CD4-positive, CD25-positive, alpha-beta regulatory T cell (primary cell): ENCODE measurements at regions not wholly inside any gene's neighbourhood (a gene's known extent, or its start where the extent isn't known, plus 50 kb on each side); places are given as distances from the start of the nearest gene placed in this dataset.

Experiments
- ATAC-seq, 2 donors: fragments of 150-1000 bp; cut with Tn5 transposase; one replicate each; pipeline ENCODE4 v1.10.0; 2021; ENCODE audit warnings: low read depth in 2 of 2, moderate number of reproducible peaks in 2 of 2, moderate library complexity in 1 of 2
- DNase-seq, 3 donors: peaks; one replicate each; pipeline versions ENCODE4 v3.0.0 to v3.0.0-alpha.2; 2012 to 2022; ENCODE audit warnings: mixed read lengths in 1 of 3
- H3K27ac ChIP-seq: one replicate; pipeline ENCODE4 v1.7.0; 2013; ENCODE audit warnings: mild to moderate bottlenecking, low read length; ENCODE audit not compliant: insufficient read depth, poor library complexity, severe bottlenecking
- H3K27me3 ChIP-seq: one replicate; pipeline ENCODE4 v1.7.0; 2013; ENCODE audit warnings: low read length; ENCODE audit not compliant: control insufficient read depth, insufficient read depth
- H3K36me3 ChIP-seq: one replicate; pipeline ENCODE4 v1.7.0; 2013; ENCODE audit warnings: mild to moderate bottlenecking, low read length, moderate library complexity; ENCODE audit not compliant: control insufficient read depth, insufficient read depth
- H3K4me1 ChIP-seq: 2 replicates; pipeline ENCODE4 v1.7.0; 2013; ENCODE audit warnings: mild to moderate bottlenecking, low read length; ENCODE audit not compliant: insufficient read depth, control insufficient read depth, poor library complexity, severe bottlenecking
- H3K4me3 ChIP-seq: one replicate; pipeline ENCODE4 v1.7.0; 2013; ENCODE audit warnings: low read depth, mild to moderate bottlenecking, low read length, moderate library complexity
- H3K9me3 ChIP-seq, 2 experiments: 1 replicate in 1 of 2; 2 replicates in 1 of 2; pipeline ENCODE4 v1.7.0; 2013; ENCODE audit warnings: low read length in 2 of 2, mild to moderate bottlenecking in 1 of 2, moderate library complexity in 1 of 2; ENCODE audit not compliant: control insufficient read depth in 2 of 2
- H3K27ac Mint-ChIP-seq, 3 donors: one replicate each; pipeline ENCODE4 v1.8.0; 2020 to 2022; ENCODE audit warnings: mild to moderate bottlenecking in 3 of 3, mixed read lengths in 3 of 3, moderate library complexity in 2 of 3
- H3K27me3 Mint-ChIP-seq: one replicate; pipeline ENCODE4 v1.8.0; 2022; ENCODE audit warnings: mild to moderate bottlenecking, mixed read lengths
- H3K36me3 Mint-ChIP-seq: one replicate; pipeline ENCODE4 v1.8.0; 2020; ENCODE audit warnings: mixed read lengths
- H3K4me1 Mint-ChIP-seq, 4 donors: one replicate each; pipeline ENCODE4 v1.8.0; 2020 to 2022; ENCODE audit warnings: mixed read lengths in 4 of 4, mild to moderate bottlenecking in 1 of 4
- H3K4me3 Mint-ChIP-seq, 4 donors: one replicate each; pipeline ENCODE4 v1.8.0; 2020 to 2022; ENCODE audit warnings: mild to moderate bottlenecking in 4 of 4, mixed read lengths in 4 of 4, moderate library complexity in 3 of 4
- H3K9me3 Mint-ChIP-seq, 7 donors: one replicate each; pipeline ENCODE4 v1.8.0; 2020 to 2022; ENCODE audit warnings: mixed read lengths in 7 of 7, mild to moderate bottlenecking in 3 of 7, moderate library complexity in 2 of 7

DNA sequence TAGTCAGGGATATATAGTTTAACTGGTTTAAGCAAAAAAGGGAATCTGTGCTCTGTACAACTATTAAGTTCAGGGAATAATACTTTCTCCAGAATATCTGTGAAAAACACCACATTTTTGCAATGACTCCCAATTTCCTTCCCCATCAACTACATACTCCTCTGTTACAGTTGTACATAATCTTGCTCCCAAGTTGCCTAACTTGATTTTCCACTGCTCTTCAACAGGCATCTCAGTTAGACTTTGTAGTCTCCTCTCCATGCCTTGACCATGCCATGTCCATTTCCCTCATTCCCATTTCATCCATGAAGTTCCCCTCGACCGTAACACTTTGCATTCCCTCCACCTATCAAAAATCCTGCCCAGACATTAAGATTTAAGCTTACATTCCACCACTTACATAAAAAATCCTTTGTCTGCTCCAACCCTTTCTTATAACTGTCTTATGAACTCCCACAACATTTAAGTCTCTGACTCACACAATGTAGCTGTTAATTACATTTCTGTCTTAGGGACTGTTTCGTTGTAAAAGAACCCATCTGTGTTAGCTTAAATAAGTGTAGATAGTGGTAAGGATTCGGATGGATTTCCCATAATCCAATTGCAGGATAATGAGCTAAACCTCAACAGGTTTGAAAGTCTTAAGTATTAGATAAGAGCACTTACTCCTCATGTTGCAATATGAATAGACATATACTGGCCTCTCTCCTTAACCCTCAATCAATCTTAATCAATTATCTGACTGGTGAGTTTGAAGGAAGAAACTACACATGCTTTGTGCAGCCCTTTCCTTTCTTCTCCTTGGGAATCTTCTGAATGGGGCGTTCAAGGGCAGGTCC is 156.5 kb downstream of the PAWR start:
- Mint-ChIP-seq H3K27me3 (no peaks in the 10 kb centered on the region), H3K36me3 (no peaks in the 10 kb centered on the region), H3K9me3 (peaks cover 0 to 7% (median 0%) of the 10 kb centered on the region in 7 donors), H3K27ac (no peak overlapping the region), H3K4me1 (no peaks in the 10 kb centered on the region), H3K4me3 (no peak overlapping the region)
- no peak for DNase-seq
- ATAC-seq, result no peak
- H3K36me3 ChIP-seq, result no peaks in the 10 kb centered on the region
- H3K27me3 ChIP-seq, result no peaks in the 10 kb centered on the region
- H3K9me3 ChIP-seq, result no peaks in the 10 kb centered on the region
- no peak overlapping the region for H3K4me3 ChIP-seq
- no peak overlapping the region for H3K27ac ChIP-seq
- no peaks in the 10 kb centered on the region for H3K4me1 ChIP-seq

DNA sequence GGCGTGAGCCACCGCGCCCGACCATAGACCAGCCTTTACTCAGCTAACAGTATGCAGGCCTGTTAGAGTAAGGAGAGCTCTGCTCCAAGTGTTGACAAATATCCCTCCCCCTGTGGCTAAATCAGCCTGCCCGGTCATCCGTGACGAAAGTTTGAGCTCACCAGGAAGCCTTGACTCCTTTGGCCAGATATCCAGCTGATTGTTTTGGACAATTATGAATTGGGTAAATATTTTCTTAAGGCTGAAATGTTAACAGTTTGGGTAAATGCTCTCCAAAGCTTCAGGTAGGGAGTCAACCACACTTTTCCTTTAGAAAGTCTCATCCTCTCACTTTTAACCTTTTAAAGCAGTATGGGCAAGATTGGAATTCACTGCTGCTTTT is 157.9 kb downstream of the PAWR start:
- Histone ChIP-seq H3K36me3 (no peaks in the 10 kb centered on the region), H3K27ac (no peak overlapping the region), H3K4me3 (no peak overlapping the region), H3K9me3 (no peaks in the 10 kb centered on the region), H3K27me3 (no peaks in the 10 kb centered on the region), H3K4me1 (no peaks in the 10 kb centered on the region)
- no peak overlapping the region for H3K27ac Mint-ChIP-seq
- H3K4me3 Mint-ChIP-seq, result no peak overlapping the region
- H3K4me1 Mint-ChIP-seq, result no peaks in the 10 kb centered on the region
- peaks cover 0 to 8% (median 0%) of the 10 kb centered on the region in 7 donors for H3K9me3 Mint-ChIP-seq
- DNase-seq (no peak), ATAC-seq (no peak)
- H3K27me3 Mint-ChIP-seq, result no peaks in the 10 kb centered on the region
- H3K36me3 Mint-ChIP-seq, result no peaks in the 10 kb centered on the region

DNA sequence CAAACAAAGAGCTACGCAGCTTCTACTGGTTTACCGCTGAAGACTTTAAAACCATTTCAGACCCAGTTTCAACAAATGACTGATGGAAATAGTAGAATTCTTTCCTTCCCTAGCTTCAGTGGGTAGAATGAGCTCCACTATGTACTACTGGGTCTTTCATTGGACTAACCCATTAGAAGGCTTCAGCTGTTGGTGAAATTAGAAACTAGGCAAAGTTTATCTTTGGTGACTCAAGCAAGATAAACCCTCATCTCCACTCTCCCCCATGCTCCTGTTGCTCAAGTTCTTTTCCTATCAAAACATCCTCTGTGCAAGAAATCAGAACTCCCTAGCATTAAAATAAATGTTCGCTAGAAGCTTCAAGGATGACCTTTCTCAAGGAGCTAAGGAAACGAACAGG is 159.2 kb downstream of the PAWR start:
- DNase-seq, result no peak
- H3K4me3 ChIP-seq, result no peak overlapping the region
- H3K4me1 ChIP-seq, result no peaks in the 10 kb centered on the region
- no peaks in the 10 kb centered on the region for H3K27me3 ChIP-seq
- no peaks in the 10 kb centered on the region for H3K27me3 Mint-ChIP-seq
- no peak overlapping the region for H3K27ac ChIP-seq
- H3K9me3 Mint-ChIP-seq, result peaks cover 0 to 6% (median 0%) of the 10 kb centered on the region in 7 donors
- H3K27ac Mint-ChIP-seq, result no peak overlapping the region
- H3K4me1 Mint-ChIP-seq, result no peaks in the 10 kb centered on the region
- H3K9me3 ChIP-seq, result no peaks in the 10 kb centered on the region
- H3K36me3 Mint-ChIP-seq, result no peaks in the 10 kb centered on the region
- H3K36me3 ChIP-seq, result no peaks in the 10 kb centered on the region
- no peak for ATAC-seq
- no peak overlapping the region for H3K4me3 Mint-ChIP-seq

DNA sequence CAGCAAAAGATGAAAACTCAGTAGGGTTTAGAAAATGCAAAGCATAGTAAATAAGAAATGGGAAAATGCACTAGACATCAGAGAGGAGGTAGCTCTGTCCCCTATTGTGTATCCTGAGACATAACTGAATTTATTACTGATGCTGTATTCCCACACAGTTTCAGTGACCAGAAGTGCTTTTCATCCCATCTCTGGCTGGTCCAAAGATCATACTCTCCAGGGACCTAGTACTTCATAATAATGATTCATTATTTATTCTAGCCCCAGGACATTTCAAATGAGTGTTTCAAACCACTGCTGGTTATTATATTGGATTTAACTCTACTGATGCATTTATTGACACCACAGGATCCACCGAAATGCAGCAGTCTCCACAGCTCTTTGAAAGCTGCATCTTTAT is 163.3 kb downstream of the PAWR start:
- no peak overlapping the region for H3K4me3 Mint-ChIP-seq
- no peaks in the 10 kb centered on the region for H3K4me1 Mint-ChIP-seq
- no peaks in the 10 kb centered on the region for H3K27me3 Mint-ChIP-seq
- Histone ChIP-seq H3K27ac (no peak overlapping the region), H3K4me1 (no peaks in the 10 kb centered on the region), H3K9me3 (no peaks in the 10 kb centered on the region), H3K27me3 (no peaks in the 10 kb centered on the region), H3K36me3 (no peaks in the 10 kb centered on the region), H3K4me3 (no peak overlapping the region)
- ATAC-seq (no peak), DNase-seq (no peak)
- no peaks in the 10 kb centered on the region for H3K36me3 Mint-ChIP-seq
- H3K9me3 Mint-ChIP-seq, result peaks cover 0 to 4% (median 0%) of the 10 kb centered on the region in 7 donors
- no peak overlapping the region for H3K27ac Mint-ChIP-seq

DNA sequence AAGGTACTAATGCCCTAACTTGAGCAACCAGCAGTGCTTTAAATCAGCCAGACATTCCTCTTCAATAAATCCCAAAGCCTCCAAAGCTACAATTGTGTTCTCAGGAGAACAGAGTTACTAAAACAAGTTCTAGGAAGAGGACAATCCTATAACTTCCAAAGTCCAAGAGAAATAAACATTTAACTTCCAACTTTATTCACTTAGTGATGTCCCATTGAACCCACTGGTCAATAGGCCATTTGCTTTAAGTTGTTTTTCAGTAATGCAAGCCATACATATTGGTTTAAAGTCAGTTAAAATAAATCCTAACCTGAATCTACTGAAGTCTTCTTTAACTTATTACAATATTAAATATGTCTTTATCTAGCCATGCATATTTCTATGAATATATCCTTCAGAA is 165.4 kb downstream of the PAWR start:
- no peaks in the 10 kb centered on the region for H3K4me1 ChIP-seq
- Mint-ChIP-seq H3K9me3 (peaks cover 0 to 4% (median 0%) of the 10 kb centered on the region in 7 donors), H3K27me3 (no peaks in the 10 kb centered on the region), H3K4me3 (no peak overlapping the region), H3K36me3 (no peaks in the 10 kb centered on the region), H3K4me1 (no peaks in the 10 kb centered on the region), H3K27ac (no peak overlapping the region)
- no peak overlapping the region for H3K27ac ChIP-seq
- ATAC-seq (no peak), DNase-seq (no peak)
- no peaks in the 10 kb centered on the region for H3K36me3 ChIP-seq
- H3K4me3 ChIP-seq, result no peak overlapping the region
- no peaks in the 10 kb centered on the region for H3K27me3 ChIP-seq
- H3K9me3 ChIP-seq, result no peaks in the 10 kb centered on the region

DNA sequence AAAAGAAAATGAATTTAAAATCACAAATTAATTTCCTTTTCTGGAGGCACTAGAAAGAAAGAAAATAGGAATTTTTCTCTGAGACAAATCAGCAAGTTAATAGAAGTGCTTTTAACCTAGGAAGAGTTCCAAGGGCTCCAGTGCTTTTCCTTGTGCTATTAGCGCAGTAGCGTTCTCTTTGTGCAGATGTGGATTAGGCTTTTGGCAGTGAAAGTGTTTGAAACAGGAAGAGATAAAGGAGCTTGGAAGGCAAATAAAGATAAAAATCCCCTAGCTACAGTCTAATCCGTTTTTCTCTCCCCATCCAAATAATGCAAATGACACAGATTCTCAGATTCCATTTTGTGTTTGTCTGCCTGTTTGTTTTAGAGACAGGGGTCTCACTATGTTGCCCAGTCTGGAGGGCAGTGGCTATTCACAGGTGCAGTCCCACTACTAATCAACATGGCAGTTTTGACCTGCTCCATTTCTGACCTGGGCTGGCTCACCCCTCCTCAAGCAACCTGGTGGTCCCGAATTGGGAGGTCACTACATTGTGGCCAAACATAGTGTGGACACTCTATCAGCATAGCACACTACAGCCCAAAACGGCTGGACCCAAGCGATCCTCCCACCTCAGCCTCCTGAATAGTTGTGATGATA is 166.1 kb downstream of the PAWR start:
- H3K4me3 Mint-ChIP-seq, result no peak overlapping the region

DNA sequence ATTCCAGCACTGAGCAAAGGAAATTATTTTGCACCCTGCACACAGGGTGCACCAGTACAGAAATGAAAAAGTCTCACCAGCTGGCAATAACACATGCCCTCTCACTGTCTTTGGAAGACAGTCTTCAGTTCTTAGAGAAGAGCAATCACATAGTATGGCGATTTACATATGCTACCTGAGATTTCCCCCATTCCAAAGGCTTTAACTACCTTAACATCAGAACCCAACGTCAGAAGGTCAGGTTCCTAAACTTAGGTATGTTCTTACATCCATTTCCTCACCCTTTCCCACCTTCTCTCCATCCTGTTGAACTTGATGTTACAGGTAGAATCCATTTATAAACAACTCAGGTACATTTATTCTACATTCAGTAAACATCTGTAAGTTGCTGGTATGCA is 167.8 kb downstream of the PAWR start:
- Mint-ChIP-seq H3K9me3 (peaks cover 0 to 2% (median 0%) of the 10 kb centered on the region in 7 donors), H3K36me3 (no peaks in the 10 kb centered on the region), H3K27me3 (no peaks in the 10 kb centered on the region), H3K4me3 (no peak overlapping the region), H3K27ac (no peak overlapping the region), H3K4me1 (no peaks in the 10 kb centered on the region)
- ATAC-seq (no peak), DNase-seq (no peak)
- Histone ChIP-seq H3K9me3 (no peaks in the 10 kb centered on the region), H3K27ac (no peak overlapping the region), H3K4me1 (no peaks in the 10 kb centered on the region), H3K36me3 (no peaks in the 10 kb centered on the region), H3K27me3 (no peaks in the 10 kb centered on the region), H3K4me3 (no peak overlapping the region)

More for the DNA sequence above, 166.1 kb downstream of the PAWR start:
- H3K4me1 Mint-ChIP-seq, result no peaks in the 10 kb centered on the region
- DNase-seq (no peak), ATAC-seq (no peak)
- no peaks in the 10 kb centered on the region for H3K27me3 Mint-ChIP-seq
- peaks cover 0 to 4% (median 0%) of the 10 kb centered on the region in 7 donors for H3K9me3 Mint-ChIP-seq
- Histone ChIP-seq H3K9me3 (no peaks in the 10 kb centered on the region), H3K36me3 (no peaks in the 10 kb centered on the region), H3K4me3 (no peak overlapping the region), H3K27me3 (no peaks in the 10 kb centered on the region), H3K4me1 (no peaks in the 10 kb centered on the region), H3K27ac (no peak overlapping the region)
- H3K36me3 Mint-ChIP-seq, result no peaks in the 10 kb centered on the region
- H3K27ac Mint-ChIP-seq, result no peak overlapping the region
